ENCODE measurements at regions not wholly inside any gene's neighbourhood (a gene's known extent, or its start where the extent isn't known, plus 50 kb on each side); places are given as distances from the start of the nearest gene placed in this dataset.

DNA sequence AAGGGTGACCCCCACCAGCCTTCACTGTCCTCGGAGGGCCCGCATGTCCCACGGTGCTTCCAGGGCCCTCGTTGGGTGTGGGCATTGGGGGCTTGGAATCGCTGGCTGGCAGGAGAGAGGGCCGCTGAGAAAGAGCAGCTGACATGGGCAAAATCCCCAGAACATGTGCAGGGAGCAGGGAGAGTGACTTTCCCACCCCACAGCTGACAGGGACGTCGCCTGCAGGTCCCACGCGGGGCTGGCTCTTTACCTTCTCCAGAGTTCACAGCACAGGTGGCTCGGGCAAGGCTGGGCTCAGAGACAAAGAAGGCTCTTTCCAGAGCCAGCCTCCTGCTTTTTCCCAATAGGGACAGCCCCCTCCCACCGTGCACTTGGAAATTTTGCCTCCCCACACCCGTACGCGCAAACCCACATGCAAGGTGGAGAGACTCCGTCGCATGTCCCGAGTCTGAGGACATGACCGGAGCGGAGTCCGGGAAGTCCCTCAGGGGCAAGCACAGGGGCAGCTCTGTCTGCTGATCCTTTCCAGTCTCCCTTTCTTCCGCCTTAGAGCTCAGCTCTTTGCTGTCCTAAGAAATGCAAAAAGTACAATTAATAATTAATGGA is 370.2 kb upstream of the MYT1L start:
- Mint-ChIP-seq H3K36me3 (no peaks in the 10 kb centered on the region), H3K27me3 (ENCODE audit: low read depth in 3 of 3) (peaks cover 0 to 3% (median 1%) of the 10 kb centered on the region in 3 donors), H3K9me3 (no peaks in the 10 kb centered on the region), H3K27ac (no peak overlapping the region), H3K4me1 (peaks cover 0 to 7% of the 10 kb centered on the region in 2 donors), H3K4me3 (no peak overlapping the region)
- no peak for DNase-seq

DNA sequence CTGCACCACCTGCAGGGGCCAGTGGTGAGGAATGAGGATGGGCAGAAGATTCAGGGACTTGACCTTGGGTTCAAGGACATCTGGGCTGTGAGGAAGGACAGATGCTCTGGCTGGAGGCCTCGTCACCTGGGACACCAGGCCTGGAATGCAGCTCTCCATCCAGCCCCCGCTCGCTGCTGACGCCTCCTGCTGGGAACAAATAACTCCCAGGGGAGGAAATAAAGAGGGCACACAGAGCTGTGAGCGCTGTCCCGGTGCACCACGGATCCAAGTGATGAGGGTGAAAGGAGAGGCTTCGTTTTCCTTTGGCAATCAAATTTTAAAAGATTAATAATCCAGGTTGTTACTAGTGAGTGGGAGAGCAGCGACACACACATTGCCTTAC is 368.0 kb upstream of the MYT1L start:
- H3K27me3 Mint-ChIP-seq (ENCODE audit: low read depth in 3 of 3), result peaks cover 0 to 2% (median 0%) of the 10 kb centered on the region in 3 donors
- no peak overlapping the region for H3K4me3 Mint-ChIP-seq
- no peaks in the 10 kb centered on the region for H3K36me3 Mint-ChIP-seq
- H3K9me3 Mint-ChIP-seq, result no peaks in the 10 kb centered on the region
- DNase-seq, result no peak
- no peak overlapping the region for H3K27ac Mint-ChIP-seq
- no peaks in the 10 kb centered on the region for H3K4me1 Mint-ChIP-seq

DNA sequence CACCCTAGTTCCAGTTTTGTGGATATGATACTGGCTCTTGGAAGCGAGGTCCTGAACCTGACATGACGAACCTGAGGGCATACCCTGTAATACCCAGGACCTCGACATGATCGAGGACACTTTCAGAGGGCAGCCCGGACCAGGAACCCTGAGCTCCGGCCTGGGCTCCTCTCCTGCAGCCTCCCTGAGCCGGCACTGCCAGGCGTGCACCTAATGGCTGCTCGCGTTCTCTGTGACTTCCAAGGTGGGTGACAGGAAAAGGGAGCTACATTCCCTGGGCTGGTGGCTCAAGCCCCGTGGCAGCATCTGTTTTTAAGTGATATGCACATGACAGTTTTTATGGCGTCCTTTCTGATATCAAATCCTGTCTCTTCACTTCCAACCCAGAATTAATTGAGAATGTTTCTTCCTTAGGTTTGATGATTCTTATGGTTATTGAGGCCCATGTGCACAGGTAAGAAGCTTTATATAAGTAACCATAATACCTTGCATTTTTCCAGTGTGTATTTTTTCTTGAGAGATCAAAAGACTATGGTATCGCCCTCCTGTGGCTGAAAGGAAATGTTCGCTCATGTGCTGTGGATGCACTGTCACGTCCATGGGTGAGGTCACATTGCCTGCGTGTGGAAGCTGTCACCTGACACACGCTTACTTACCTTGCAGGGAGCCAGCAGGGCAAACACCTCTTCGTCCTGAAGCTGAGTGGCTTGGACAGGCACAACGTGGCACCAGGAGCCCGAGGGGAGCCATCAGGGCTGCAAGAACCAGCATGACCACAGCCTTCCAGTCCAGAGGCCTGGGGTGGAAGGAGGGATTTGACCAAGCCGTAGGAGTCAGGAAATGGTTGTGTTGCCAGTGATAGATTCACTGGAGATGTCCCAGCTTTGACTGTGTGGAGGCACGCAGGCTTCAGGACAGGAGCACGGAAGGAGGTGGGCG is 367.4 kb upstream of the MYT1L start:
- H3K27me3 Mint-ChIP-seq (ENCODE audit: low read depth in 3 of 3), result peaks cover 0 to 2% (median 0%) of the 10 kb centered on the region in 3 donors
- no peak for DNase-seq
- H3K27ac Mint-ChIP-seq, result no peak overlapping the region
- no peak overlapping the region for H3K4me3 Mint-ChIP-seq
- H3K36me3 Mint-ChIP-seq, result no peaks in the 10 kb centered on the region
- H3K9me3 Mint-ChIP-seq, result no peaks in the 10 kb centered on the region
- H3K4me1 Mint-ChIP-seq, result no peaks in the 10 kb centered on the region

DNA sequence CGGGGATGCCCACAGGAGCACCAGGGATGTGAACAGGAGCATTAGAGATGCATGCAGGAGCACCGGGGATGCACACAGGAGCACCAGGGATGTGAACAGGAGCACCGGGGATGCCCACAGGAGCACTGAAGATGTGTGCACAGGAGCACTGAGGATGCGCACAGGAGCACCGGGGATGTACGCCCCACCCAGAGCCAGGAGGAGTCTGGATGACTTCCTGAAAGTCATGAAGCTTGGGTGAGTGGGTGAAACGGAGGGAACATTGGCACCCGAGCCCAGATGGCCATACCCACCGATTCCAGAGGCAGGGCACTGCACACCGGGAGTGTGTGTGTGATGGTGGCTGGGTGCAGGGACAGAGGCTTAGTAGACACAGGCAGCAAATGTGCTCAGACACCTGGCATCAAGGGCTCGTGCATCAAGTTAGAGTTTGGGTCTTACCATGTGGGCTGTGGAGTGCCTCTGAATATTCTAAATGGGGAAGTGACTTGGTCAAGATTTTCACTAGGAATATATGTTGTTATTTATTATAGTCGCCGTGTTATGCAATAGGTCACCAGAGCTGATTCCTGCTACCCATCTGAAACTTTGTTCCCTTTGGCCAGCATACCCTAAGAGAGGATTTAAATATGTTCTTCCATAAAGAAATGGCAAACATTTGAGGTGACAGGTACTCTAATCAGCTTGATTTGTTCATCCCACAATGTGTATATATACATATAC is 365.8 kb upstream of the MYT1L start:
- Mint-ChIP-seq H3K27ac (no peak overlapping the region), H3K4me1 (no peaks in the 10 kb centered on the region)

DNA sequence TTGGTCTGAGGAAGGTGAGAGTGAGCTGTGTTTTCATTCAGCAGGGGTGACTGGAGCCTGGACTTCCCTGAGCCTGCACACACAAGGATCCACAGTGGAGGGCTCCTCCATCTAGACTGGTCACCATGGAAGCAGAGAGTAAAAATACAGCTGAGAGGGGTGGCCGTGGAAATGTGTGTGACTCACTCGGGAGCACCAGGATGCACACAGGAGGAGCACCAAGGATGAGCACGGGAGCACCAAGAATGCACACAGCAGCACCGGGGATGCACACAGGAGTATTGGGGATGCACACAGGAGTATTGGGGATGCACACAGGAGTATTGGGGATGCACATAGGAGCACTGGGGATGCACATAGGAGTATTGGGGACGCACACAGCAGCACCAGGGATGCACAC is 365.2 kb upstream of the MYT1L start:
- Mint-ChIP-seq H3K36me3 (no peaks in the 10 kb centered on the region), H3K4me1 (no peaks in the 10 kb centered on the region), H3K4me3 (no peak overlapping the region), H3K27me3 (ENCODE audit: low read depth in 3 of 3) (peaks cover 0 to 2% (median 0%) of the 10 kb centered on the region in 3 donors), H3K27ac (no peak overlapping the region), H3K9me3 (peaks cover 0 to 1% (median 0%) of the 10 kb centered on the region in 6 donors)
- no peak for DNase-seq

More for the DNA sequence above, 365.8 kb upstream of the MYT1L start:
- no peak overlapping the region for H3K4me3 Mint-ChIP-seq
- peaks cover 0 to 2% (median 0%) of the 10 kb centered on the region in 3 donors for H3K27me3 Mint-ChIP-seq (ENCODE audit: low read depth in 3 of 3)
- DNase-seq, result no peak
- no peaks in the 10 kb centered on the region for H3K9me3 Mint-ChIP-seq
- H3K36me3 Mint-ChIP-seq, result no peaks in the 10 kb centered on the region

DNA sequence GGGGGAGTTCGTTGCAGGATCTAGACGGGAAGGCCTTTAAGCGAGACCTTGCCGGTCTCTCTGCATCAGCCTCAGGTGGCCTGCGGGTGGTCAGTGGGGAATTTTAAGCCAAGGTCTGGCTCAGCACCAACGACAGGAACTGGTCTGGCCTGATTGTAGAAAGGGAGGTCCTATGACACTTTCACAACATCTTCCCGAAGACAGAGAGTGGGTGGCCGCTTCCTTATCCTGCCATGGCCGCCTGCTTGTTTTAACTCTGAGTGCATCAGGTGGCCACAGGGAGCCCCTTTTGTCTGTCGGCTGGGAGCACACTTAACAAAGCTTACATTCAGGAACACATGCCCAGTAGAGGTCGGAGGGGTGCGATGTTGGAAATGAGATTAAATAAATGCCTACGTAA is 363.7 kb upstream of the MYT1L start:
- Mint-ChIP-seq H3K36me3 (no peaks in the 10 kb centered on the region), H3K4me1 (peaks cover 2 to 5% of the 10 kb centered on the region in 2 donors), H3K9me3 (peaks cover 0 to 1% (median 0%) of the 10 kb centered on the region in 6 donors), H3K4me3 (no peak overlapping the region), H3K27me3 (ENCODE audit: low read depth in 3 of 3) (peaks cover 0 to 2% (median 0%) of the 10 kb centered on the region in 3 donors), H3K27ac (no peak overlapping the region)
- no peak for DNase-seq

DNA sequence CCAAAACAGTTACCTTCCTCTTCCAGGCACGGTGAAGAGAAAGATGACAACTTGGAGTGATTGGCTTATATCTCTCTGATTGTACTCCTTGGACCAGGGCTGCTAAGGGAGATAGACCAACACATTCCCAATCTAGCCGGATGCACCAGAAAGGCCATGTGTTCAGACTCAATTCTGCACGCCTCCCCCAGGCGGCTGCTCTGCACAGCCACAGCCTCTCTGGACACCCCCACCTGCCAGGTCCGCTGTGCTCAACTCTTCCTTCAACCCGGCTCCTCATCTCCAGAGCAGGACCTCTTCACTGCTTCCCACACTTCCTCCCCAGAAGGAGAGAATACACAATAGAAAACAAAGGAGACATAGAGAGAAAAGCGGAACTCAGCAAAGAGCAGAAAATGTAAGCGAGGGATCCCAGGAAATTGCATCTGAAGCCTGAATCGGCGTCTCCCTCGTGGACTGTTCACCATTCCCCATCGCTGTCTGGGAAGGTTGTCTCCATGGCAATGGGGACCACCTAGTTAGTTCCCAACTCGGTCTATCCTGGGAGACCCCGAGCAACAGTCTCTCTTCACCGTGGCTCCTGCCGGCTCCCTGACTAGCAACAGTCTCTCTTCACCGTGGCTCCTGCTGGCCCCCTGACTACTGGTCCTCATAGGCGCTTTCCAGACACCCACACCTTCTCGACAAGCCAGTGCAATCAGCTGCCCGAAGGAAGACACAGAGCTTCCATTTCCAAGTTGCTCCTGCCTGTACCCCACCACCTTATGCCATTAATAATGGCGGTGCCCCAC is 361.7 kb upstream of the MYT1L start:
- Mint-ChIP-seq H3K27ac (no peak overlapping the region), H3K4me1 (peaks cover 2 to 5% of the 10 kb centered on the region in 2 donors), H3K4me3 (no peak overlapping the region), H3K9me3 (peaks cover 0 to 1% (median 0%) of the 10 kb centered on the region in 6 donors), H3K36me3 (no peaks in the 10 kb centered on the region), H3K27me3 (ENCODE audit: low read depth in 3 of 3) (peaks cover 0 to 3% (median 2%) of the 10 kb centered on the region in 3 donors)
- no peak for DNase-seq

DNA sequence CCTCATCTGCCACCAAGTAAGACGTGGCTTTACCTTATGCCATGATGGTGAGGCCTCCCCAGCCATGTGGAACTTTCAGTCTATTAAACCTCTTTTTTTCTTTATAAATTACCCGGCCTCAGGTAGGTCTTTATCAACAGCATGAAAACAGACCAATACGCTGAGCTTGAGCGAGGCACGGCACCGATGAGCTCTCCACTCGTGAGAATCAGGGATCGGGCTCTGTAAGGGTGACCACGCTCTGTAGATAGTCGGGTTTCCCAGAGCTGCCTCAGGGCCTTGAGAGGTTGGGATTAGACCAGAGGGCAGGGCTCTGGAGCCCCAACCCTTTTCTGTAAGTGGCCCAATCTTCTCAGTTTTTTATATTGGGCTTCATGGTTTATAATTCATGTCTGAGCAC is 360.3 kb upstream of the MYT1L start:
- Mint-ChIP-seq H3K9me3 (peaks cover 0 to 1% (median 0%) of the 10 kb centered on the region in 6 donors), H3K27ac (peak overlapping the region in 2 of 6 donors; percentile 63 to 75), H3K4me3 (no peak overlapping the region)

DNA sequence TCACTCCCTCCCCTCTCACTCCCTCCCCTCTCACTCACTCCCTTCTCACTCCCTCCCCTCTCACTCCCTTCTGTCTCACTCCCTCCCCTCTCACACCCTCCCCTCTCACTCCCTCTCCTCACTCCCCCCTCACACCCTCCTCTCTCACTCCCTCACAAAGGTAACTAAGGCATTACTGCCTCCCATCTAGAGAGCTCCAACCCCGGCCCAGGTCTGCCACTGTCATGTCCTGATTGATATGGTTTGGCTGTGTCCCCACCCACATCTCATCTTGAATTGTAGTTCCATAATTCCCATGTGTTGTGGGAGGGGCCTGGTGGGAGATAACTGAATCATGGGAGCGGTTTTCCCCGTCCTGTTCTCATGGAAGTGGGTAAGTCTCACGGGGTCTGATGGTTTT is 359.9 kb upstream of the MYT1L start:
- no peak for DNase-seq
- Mint-ChIP-seq H3K4me1 (peaks cover 7 to 10% of the 10 kb centered on the region in 2 donors), H3K4me3 (no peak overlapping the region), H3K36me3 (no peaks in the 10 kb centered on the region), H3K27me3 (ENCODE audit: low read depth in 3 of 3) (peaks cover 1 to 3% (median 2%) of the 10 kb centered on the region in 3 donors), H3K27ac (peak overlapping the region in 2 of 6 donors; percentile 63 to 75), H3K9me3 (peaks cover 0 to 1% (median 0%) of the 10 kb centered on the region in 6 donors)

More for the DNA sequence above, 360.3 kb upstream of the MYT1L start:
- Mint-ChIP-seq H3K36me3 (no peaks in the 10 kb centered on the region), H3K4me1 (peaks cover 3 to 6% of the 10 kb centered on the region in 2 donors), H3K27me3 (ENCODE audit: low read depth in 3 of 3) (peaks cover 0 to 3% (median 2%) of the 10 kb centered on the region in 3 donors)
- no peak for DNase-seq

DNA sequence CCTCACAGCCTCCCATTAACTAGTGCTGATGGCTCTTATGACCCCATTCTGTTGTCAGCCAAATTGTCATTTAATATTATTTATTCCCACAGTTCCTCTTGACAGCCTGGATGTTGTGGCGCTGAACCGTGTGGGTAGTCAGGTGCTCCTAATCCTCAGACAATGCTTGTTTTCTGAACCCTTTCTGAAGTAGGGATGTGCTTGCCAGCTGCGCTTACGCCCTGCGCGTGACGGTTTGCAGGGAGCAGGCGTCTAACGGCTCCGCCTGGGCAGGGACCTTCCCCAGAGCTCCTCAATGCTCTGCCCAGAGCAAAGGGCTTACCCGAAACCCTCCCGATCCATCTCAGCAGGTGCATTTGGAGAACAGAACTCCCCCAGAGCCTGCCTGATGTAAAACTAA is 358.2 kb upstream of the MYT1L start:
- Mint-ChIP-seq H3K27ac (peak overlapping the region in 1 of 6 donors; percentile 23), H3K27me3 (ENCODE audit: low read depth in 3 of 3) (peaks cover 2 to 5% (median 5%) of the 10 kb centered on the region in 3 donors), H3K4me1 (peaks cover 10 to 25% of the 10 kb centered on the region in 2 donors), H3K4me3 (no peak overlapping the region), H3K9me3 (peaks cover 0 to 1% (median 0%) of the 10 kb centered on the region in 6 donors), H3K36me3 (no peaks in the 10 kb centered on the region)
- DNase-seq, result no peak

DNA sequence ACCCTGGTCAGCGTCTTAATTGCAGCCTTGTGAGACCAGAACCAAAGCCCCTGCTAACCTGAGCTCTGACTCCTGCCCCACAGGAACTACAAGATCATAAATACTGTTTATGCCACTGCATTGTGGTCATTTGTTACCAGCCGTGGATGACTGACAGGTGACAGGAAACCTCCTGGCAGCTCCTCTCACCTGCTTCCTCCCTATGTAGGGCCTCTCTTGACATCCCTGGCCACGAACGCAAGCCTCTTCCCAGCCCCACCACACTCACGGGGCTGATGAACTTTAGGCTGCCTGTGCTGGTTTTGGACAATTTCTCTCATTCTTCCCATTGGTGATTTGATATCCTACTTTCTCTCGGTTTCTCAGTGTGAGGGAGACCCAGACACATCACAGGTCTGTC is 357.2 kb upstream of the MYT1L start:
- no peak overlapping the region for H3K27ac Mint-ChIP-seq
- no peak overlapping the region for H3K4me3 Mint-ChIP-seq

DNA sequence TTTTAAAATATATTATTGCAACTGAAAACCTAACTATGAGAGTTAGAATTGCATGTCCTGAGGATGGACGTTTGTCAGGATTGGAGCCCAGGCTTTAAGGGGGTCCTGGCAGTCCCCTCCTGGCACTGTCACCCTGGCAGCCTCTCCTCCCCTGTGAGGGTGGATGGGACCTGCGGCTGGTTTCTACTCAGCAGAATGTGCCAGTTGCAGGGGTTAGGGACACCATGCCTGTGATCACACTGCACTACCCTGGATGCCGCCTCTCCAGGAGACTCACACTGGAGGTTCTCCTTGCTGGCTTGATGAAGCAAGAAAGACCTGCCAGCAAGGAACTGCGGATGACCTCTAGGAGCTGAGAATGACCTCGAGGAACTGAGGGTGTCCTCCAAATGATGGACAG is 356.7 kb upstream of the MYT1L start:
- H3K27ac Mint-ChIP-seq, result no peak overlapping the region
- H3K4me1 Mint-ChIP-seq, result peaks cover 10 to 25% of the 10 kb centered on the region in 2 donors
- peaks cover 0 to 1% (median 0%) of the 10 kb centered on the region in 6 donors for H3K9me3 Mint-ChIP-seq
- no peak overlapping the region for H3K4me3 Mint-ChIP-seq
- peaks cover 2 to 8% (median 7%) of the 10 kb centered on the region in 3 donors for H3K27me3 Mint-ChIP-seq (ENCODE audit: low read depth in 3 of 3)
- H3K36me3 Mint-ChIP-seq, result no peaks in the 10 kb centered on the region
- no peak for DNase-seq

More for the DNA sequence above, 357.2 kb upstream of the MYT1L start:
- H3K36me3 Mint-ChIP-seq, result no peaks in the 10 kb centered on the region
- H3K9me3 Mint-ChIP-seq, result peaks cover 0 to 1% (median 0%) of the 10 kb centered on the region in 6 donors
- peaks cover 10 to 25% of the 10 kb centered on the region in 2 donors for H3K4me1 Mint-ChIP-seq
- H3K27me3 Mint-ChIP-seq (ENCODE audit: low read depth in 3 of 3), result peaks cover 2 to 5% (median 5%) of the 10 kb centered on the region in 3 donors
- DNase-seq, result no peak

DNA sequence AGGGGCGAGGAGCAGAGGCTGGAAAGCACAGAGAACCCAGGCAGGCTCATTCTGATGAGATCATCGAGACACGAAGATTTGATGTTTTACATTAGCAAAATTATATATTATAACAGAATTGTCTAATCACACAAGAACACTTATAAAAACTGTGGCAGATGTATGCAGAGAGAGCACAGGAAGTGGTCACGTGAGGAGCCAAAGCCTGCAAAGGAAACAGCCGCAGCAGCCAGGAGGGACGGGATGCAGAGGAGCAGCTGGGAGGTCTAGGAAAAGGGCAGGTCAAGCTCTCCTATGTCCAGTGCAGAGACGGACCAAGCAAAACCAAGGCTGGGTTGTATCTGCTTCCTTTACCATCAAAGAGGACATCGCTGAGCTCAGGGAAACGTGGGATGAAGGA is 355.1 kb upstream of the MYT1L start:
- peaks cover 10 to 25% of the 10 kb centered on the region in 2 donors for H3K4me1 Mint-ChIP-seq
- peaks cover 0 to under 1% (median 0%) of the 10 kb centered on the region in 6 donors for H3K9me3 Mint-ChIP-seq
- no peak overlapping the region for H3K27ac Mint-ChIP-seq
- H3K36me3 Mint-ChIP-seq, result no peaks in the 10 kb centered on the region
- H3K4me3 Mint-ChIP-seq, result no peak overlapping the region
- no peak for DNase-seq
- H3K27me3 Mint-ChIP-seq (ENCODE audit: low read depth in 3 of 3), result peaks cover 2 to 11% (median 7%) of the 10 kb centered on the region in 3 donors
